ENCODE measurements at regions not wholly inside any gene's neighbourhood (a gene's known extent, or its start where the extent isn't known, plus 50 kb on each side); places are given as distances from the start of the nearest gene placed in this dataset.

GRCh38 chr15:77709135-77709886 lies 76.6 kb upstream of the LINGO1 start:
- ATAC-seq (no peak), DNase-seq (no peak)
- intact Hi-C loops (cut with DNase I), result no loop called here
- H3K4me1 ChIP-seq, result no peaks in the 10 kb centered on the region
- no peaks in the 10 kb centered on the region for H3K9me3 ChIP-seq
- H3K27me3 ChIP-seq, result peaks cover 0 to 2% (median 0%) of the 10 kb centered on the region in 9 donors
- TF ChIP-seq CTCF (IDR thresholded peaks at IDR 0.05) (no peak), POLR2A (IDR thresholded peaks at IDR 0.05) (no peak)
- H3K4me3 ChIP-seq, result no peak overlapping the region
- H3K36me3 ChIP-seq, result no peaks in the 10 kb centered on the region
- no peak overlapping the region for H3K27ac ChIP-seq
- WGBS, 4 donors, result 75 to 88% (median 79%) methylated on average over 7 to 10 of the region's 10 CpGs

- Histone ChIP-seq H3K36me3 (no peaks in the 10 kb centered on the region), H3K4me1 (no peaks in the 10 kb centered on the region), H3K9me3 (no peaks in the 10 kb centered on the region), H3K27ac (no peak overlapping the region), H3K27me3 (peaks cover 0 to 2% (median 0%) of the 10 kb centered on the region in 9 donors), H3K4me3 (no peak overlapping the region)
- ATAC-seq, result no peak
- intact Hi-C loops (cut with DNase I), result no loop called here
- 68 to 81% (median 71%) methylated on average over 4 to 5 of the region's 5 CpGs for whole genome bisulfite sequencing, 4 donors
- no peak for DNase-seq
- TF ChIP-seq POLR2A (IDR thresholded peaks at IDR 0.05), result no peak
- TF ChIP-seq CTCF (IDR thresholded peaks at IDR 0.05), result no peak
These were observed 74.0 kb upstream of the LINGO1 start for GRCh38 chr15:77706482-77707244.

GRCh38 chr15:77702211-77702957 lies 69.7 kb upstream of the LINGO1 start:
- WGBS, 4 donors, result 26 to 29% (median 27%) methylated on average over 5 of the region's 5 CpGs
- intact Hi-C loops (cut with DNase I), result no loop called here
- H3K4me3 ChIP-seq, result no peak overlapping the region
- no peaks in the 10 kb centered on the region for H3K4me1 ChIP-seq
- H3K36me3 ChIP-seq, result no peaks in the 10 kb centered on the region
- H3K9me3 ChIP-seq, result no peaks in the 10 kb centered on the region
- H3K27me3 ChIP-seq, result peaks cover 0 to 6% (median 0%) of the 10 kb centered on the region in 9 donors
- no peak for TF ChIP-seq POLR2A (IDR thresholded peaks at IDR 0.05)
- TF ChIP-seq CTCF (IDR thresholded peaks at IDR 0.05), result no peak
- DNase-seq, result peak in 1 of 5 donors; percentile 33
- H3K27ac ChIP-seq, result no peak overlapping the region
- peak in 2 of 4 donors; percentile 42 to 53 for ATAC-seq

- peaks cover 0 to 45% (median 6%) of the 10 kb centered on the region in 9 donors for H3K27me3 ChIP-seq
- peaks cover 0 to 13% (median 2%) of the 10 kb centered on the region in 12 donors for H3K4me1 ChIP-seq
- no peaks in the 10 kb centered on the region for H3K9me3 ChIP-seq
- no peak for ATAC-seq
- intact Hi-C loops (cut with DNase I), result no loop called here
- 58 to 63% (median 60%) methylated on average over 10 of the region's 10 CpGs for WGBS, 4 donors
- H3K4me3 ChIP-seq, result no peak overlapping the region
- TF ChIP-seq CTCF (IDR thresholded peaks at IDR 0.05), result no peak
- TF ChIP-seq POLR2A (IDR thresholded peaks at IDR 0.05), result no peak
- DNase-seq, result no peak
- H3K27ac ChIP-seq, result no peak overlapping the region
- no peaks in the 10 kb centered on the region for H3K36me3 ChIP-seq
These were observed 65.8 kb upstream of the LINGO1 start for GRCh38 chr15:77698481-77698880.

Measured in heart left ventricle (tissue), 16 donors.